CD4-positive, alpha-beta T cell (primary cell): ENCODE measurements at regions not wholly inside any gene's neighbourhood (a gene's known extent, or its start where the extent isn't known, plus 50 kb on each side); places are given as distances from the start of the nearest gene placed in this dataset.
"Not testable (repeated sequence)": the region's sequence is repeated elsewhere in the genome, so short reads cannot be mapped to it uniquely, and the experiment has no call there.

Experiments
- ATAC-seq: fragments of 200-7000 bp; cut with Tn5 transposase; one replicate; pipeline ENCODE4 v1.10.0; 2022; ENCODE audit warnings: mild to moderate bottlenecking; ENCODE audit not compliant: poor library complexity
- CTCF ChIA-PET: fragments of 350-600 bp; sonication (Branson Sonifier 250); formaldehyde crosslinking; loops from one replicate; lab custom pipeline; 2021; ENCODE audit warnings: antibody characterized with exemption, inconsistent platforms; lab: Charles Lee
- POLR2A ChIA-PET: fragments of 350-600 bp; sonication (Branson Sonifier 250); formaldehyde crosslinking; loops from one replicate; lab custom pipeline; 2021; ENCODE audit warnings: antibody characterized with exemption, inconsistent platforms; lab: Charles Lee
- DNase-seq, 14 experiments: peaks; one replicate each; pipeline ENCODE4 v3.0.0-alpha.2; 2013 to 2020; ENCODE audit warnings: mixed read lengths in 2 of 14
- H3K27ac ChIP-seq, 2 donors: one replicate each; pipeline versions ENCODE4 v1.5.1 to v1.7.0; 2013; ENCODE audit warnings: low read length in 2 of 2, low read depth in 1 of 2, mild to moderate bottlenecking in 1 of 2
- H3K27me3 ChIP-seq, 2 experiments: 1 replicate in 1 of 2; 2 replicates in 1 of 2; pipeline versions ENCODE4 v1.6.1 to v1.7.0; 2013; ENCODE audit warnings: low read length in 2 of 2, control low read depth in 1 of 2, mild to moderate bottlenecking in 1 of 2, moderate library complexity in 1 of 2; ENCODE audit not compliant: insufficient read depth in 2 of 2, control insufficient read depth in 1 of 2
- H3K36me3 ChIP-seq: one replicate; pipeline ENCODE4 v1.6.1; 2013; ENCODE audit warnings: low read length, control low read depth; ENCODE audit not compliant: insufficient read depth
- H3K4me1 ChIP-seq: one replicate; pipeline ENCODE4 v1.6.1; 2013; ENCODE audit warnings: low read length, control low read depth; ENCODE audit not compliant: insufficient read depth
- H3K4me3 ChIP-seq: one replicate; pipeline ENCODE4 v1.5.1; 2013; ENCODE audit warnings: mild to moderate bottlenecking, low read length, moderate library complexity
- H3K9me3 ChIP-seq, 2 experiments: 1 replicate in 1 of 2; 2 replicates in 1 of 2; pipeline versions ENCODE4 v1.6.1 to v1.7.0; 2013; ENCODE audit warnings: low read length in 2 of 2, mild to moderate bottlenecking in 2 of 2, control low read depth in 1 of 2, moderate library complexity in 1 of 2; ENCODE audit not compliant: control insufficient read depth in 1 of 2, insufficient read depth in 1 of 2
- H3K27ac Mint-ChIP-seq: one replicate; pipeline ENCODE4 v1.8.0; 2020; ENCODE audit warnings: mixed read lengths
- H3K27me3 Mint-ChIP-seq: one replicate; pipeline ENCODE4 v1.8.0; 2021; ENCODE audit warnings: mixed read lengths
- H3K36me3 Mint-ChIP-seq: one replicate; pipeline ENCODE4 v1.8.0; 2021; ENCODE audit warnings: low read depth, mixed read lengths
- H3K4me1 Mint-ChIP-seq: one replicate; pipeline ENCODE4 v1.8.0; 2021; ENCODE audit warnings: low read depth, mixed read lengths
- H3K4me3 Mint-ChIP-seq: one replicate; pipeline ENCODE4 v1.8.0; 2020; ENCODE audit warnings: mild to moderate bottlenecking, mixed read lengths
- H3K9me3 Mint-ChIP-seq: one replicate; pipeline ENCODE4 v1.8.0; 2020; ENCODE audit warnings: mixed read lengths
- intact Hi-C, 2 experiments: fragments of 100-400 bp; cut with DNase I in 1 of 2; cut with micrococcal nuclease in 1 of 2; formaldehyde crosslinking; loops; one replicate each; pipeline versions ENCODE4 v1.15.1 to v1.9.0; 2023 to 2025; cut with DNase I, micrococcal nuclease
- TF ChIP-seq, protein P1 (sequence below): fragments of 200-600 bp; IDR thresholded peaks from one replicate; pipeline ENCODE4 v1.8.0; 2022; ENCODE audit warnings: antibody characterized with exemption, mild to moderate bottlenecking

DNA sequence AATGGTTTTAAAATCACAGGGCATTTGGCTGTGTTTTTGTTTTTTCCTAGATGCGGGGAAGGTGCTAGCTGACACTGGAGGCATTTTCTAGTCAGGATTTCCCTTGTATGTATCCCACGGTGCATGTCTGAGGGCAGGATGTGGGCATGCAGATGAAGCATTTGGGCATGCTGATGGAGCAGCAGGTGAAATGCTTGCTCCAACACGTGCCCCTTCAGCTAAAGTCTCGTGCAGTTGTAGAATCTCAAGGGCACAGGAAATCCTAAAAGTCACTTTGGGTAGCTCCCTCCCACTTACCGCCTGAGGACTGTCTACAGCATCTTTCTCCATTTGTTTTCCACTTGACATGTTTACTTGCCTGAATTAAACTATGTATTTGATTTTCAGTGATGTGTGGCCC, 429.4 kb upstream of the B3GAT1 start:
- Histone ChIP-seq H3K27ac (no peak overlapping the region), H3K4me1 (no peaks in the 10 kb centered on the region), H3K27me3 (peaks cover 2 to 13% of the 10 kb centered on the region in 2 experiments), H3K36me3 (no peaks in the 10 kb centered on the region), H3K4me3 (no peak overlapping the region), H3K9me3 (peaks cover 0 to 6% of the 10 kb centered on the region in 2 experiments)
- H3K27ac Mint-ChIP-seq: no peak overlapping the region
- ChIA-PET POLR2A (no interaction called here), CTCF (no interaction called here)
- ATAC-seq (no peak), DNase-seq (no peak)
- no peak overlapping the region for H3K4me3 Mint-ChIP-seq
- no peaks in the 10 kb centered on the region for H3K9me3 Mint-ChIP-seq
- no peaks in the 10 kb centered on the region for H3K36me3 Mint-ChIP-seq
- H3K27me3 Mint-ChIP-seq: peaks cover 42% of the 10 kb centered on the region
- intact Hi-C loops: no loop called here
- no peaks in the 10 kb centered on the region for H3K4me1 Mint-ChIP-seq
- TF ChIP-seq, protein P1, sequence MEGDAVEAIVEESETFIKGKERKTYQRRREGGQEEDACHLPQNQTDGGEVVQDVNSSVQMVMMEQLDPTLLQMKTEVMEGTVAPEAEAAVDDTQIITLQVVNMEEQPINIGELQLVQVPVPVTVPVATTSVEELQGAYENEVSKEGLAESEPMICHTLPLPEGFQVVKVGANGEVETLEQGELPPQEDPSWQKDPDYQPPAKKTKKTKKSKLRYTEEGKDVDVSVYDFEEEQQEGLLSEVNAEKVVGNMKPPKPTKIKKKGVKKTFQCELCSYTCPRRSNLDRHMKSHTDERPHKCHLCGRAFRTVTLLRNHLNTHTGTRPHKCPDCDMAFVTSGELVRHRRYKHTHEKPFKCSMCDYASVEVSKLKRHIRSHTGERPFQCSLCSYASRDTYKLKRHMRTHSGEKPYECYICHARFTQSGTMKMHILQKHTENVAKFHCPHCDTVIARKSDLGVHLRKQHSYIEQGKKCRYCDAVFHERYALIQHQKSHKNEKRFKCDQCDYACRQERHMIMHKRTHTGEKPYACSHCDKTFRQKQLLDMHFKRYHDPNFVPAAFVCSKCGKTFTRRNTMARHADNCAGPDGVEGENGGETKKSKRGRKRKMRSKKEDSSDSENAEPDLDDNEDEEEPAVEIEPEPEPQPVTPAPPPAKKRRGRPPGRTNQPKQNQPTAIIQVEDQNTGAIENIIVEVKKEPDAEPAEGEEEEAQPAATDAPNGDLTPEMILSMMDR: no peak

DNA sequence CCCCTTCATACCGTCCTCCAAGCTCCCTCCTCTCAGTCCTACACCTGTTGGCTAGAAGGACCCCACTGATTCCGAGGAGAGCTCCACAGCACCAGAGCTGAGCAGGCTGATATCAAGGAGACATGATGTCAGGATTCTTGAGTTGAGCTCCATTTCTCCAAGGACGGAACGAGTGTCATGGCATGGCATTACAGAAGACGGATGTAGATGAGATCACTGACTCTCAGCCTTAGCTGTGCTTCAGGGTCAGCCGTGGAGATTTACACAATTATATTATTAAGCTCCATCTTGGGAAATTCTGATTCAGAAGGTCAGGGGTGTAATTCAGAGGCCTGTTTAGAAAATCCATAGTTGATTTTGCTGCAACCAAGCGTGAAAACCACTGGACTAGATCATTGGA, 428.9 kb upstream of the B3GAT1 start:
- no peak overlapping the region for H3K4me3 ChIP-seq
- no peak overlapping the region for H3K4me3 Mint-ChIP-seq
- H3K36me3 ChIP-seq: no peaks in the 10 kb centered on the region
- peaks cover 0 to 5% of the 10 kb centered on the region in 2 experiments for H3K9me3 ChIP-seq
- TF ChIP-seq, protein P1: no peak
- H3K4me1 Mint-ChIP-seq: no peaks in the 10 kb centered on the region
- H3K27me3 Mint-ChIP-seq: peaks cover 42% of the 10 kb centered on the region
- DNase-seq (no peak), ATAC-seq (no peak)
- no peaks in the 10 kb centered on the region for H3K4me1 ChIP-seq
- intact Hi-C loops: no loop called here
- ChIA-PET CTCF (no interaction called here), POLR2A (no interaction called here)
- no peak overlapping the region for H3K27ac ChIP-seq
- peaks cover 2 to 13% of the 10 kb centered on the region in 2 experiments for H3K27me3 ChIP-seq
- H3K36me3 Mint-ChIP-seq: no peaks in the 10 kb centered on the region
- H3K9me3 Mint-ChIP-seq: no peaks in the 10 kb centered on the region
- H3K27ac Mint-ChIP-seq: no peak overlapping the region

DNA sequence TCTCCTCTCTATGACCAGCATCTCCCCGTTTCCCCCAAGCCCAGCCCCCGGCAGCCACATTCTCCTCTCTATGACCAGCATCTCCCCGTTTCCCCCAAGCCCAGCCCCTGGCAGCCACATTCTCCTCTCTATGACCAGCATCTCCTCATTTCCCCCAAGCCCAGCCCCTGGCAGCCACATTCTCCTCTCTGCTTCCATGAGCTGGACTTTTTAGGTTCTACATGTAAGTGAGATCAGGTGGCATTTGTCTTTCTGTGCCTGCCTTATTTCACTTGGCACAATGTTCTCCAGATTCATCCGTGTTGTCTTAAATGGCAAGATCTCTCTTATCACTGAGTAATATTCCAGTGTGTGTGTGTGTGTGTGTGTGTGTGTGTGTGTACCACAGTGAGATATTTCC, 428.1 kb upstream of the B3GAT1 start:
- H3K4me1 ChIP-seq, ATAC-seq, H3K36me3 ChIP-seq, H3K9me3 ChIP-seq, H3K9me3 Mint-ChIP-seq, POLR2A ChIA-PET, intact Hi-C loops, H3K4me3 Mint-ChIP-seq, H3K27ac ChIP-seq, H3K4me3 ChIP-seq, H3K27ac Mint-ChIP-seq, DNase-seq, H3K36me3 Mint-ChIP-seq, H3K4me1 Mint-ChIP-seq, CTCF ChIA-PET: not testable (repeated sequence)
- peaks cover 35% of the 10 kb centered on the region for H3K27me3 Mint-ChIP-seq
- peaks cover 3 to 13% of the 10 kb centered on the region in 2 experiments for H3K27me3 ChIP-seq

DNA sequence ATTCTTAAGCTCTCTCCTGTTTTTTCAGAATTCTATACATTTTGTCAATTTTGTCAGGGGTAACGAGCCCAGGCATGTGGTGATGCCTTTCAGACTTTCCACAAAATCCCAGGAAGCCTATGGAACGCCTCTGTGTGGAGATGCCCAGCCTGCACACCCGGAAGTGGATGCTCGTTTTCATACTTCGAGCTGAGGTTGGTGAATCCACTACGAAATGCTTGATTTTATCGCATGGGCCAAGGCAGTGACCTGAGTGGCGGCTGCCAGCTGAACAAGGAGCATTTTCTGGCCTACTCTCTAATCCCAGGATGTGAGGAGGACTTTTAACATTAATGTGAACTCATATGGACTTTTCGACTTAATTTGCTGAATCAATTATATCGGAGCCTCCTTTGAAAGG, 426.7 kb upstream of the B3GAT1 start:
- Mint-ChIP-seq H3K27ac (no peak overlapping the region), H3K4me3 (no peak overlapping the region), H3K4me1 (no peaks in the 10 kb centered on the region), H3K9me3 (no peaks in the 10 kb centered on the region), H3K27me3 (peaks cover 25% of the 10 kb centered on the region), H3K36me3 (no peaks in the 10 kb centered on the region)
- no peak overlapping the region for H3K27ac ChIP-seq
- CTCF ChIA-PET: no interaction called here
- peaks cover 5 to 13% of the 10 kb centered on the region in 2 experiments for H3K27me3 ChIP-seq
- DNase-seq: no peak
- no peak overlapping the region for H3K4me3 ChIP-seq
- ATAC-seq: no peak
- H3K36me3 ChIP-seq: no peaks in the 10 kb centered on the region
- POLR2A ChIA-PET: no interaction called here
- TF ChIP-seq, protein P1: no peak
- H3K4me1 ChIP-seq: no peaks in the 10 kb centered on the region
- intact Hi-C loops: no loop called here
- H3K9me3 ChIP-seq: peaks cover 0 to 6% of the 10 kb centered on the region in 2 experiments
